ENCODE measurements at regions not wholly inside any gene's neighbourhood (a gene's known extent, or its start where the extent isn't known, plus 50 kb on each side); places are given as distances from the start of the nearest gene placed in this dataset.

GRCh38 chr2:62339413-62339812 is 143.5 kb downstream of the B3GNT2 start:
- TF ChIP-seq POLR2AphosphoS5 (IDR thresholded peaks at IDR 0.05; ENCODE audit: control insufficient read depth, insufficient read depth, low read depth, low read length) (no peak), RNF219 (CRISPR knock-in tag; IDR thresholded peaks at IDR 0.05) (no peak), SMARCA4 (IDR thresholded peaks at IDR 0.05) (no peak), EP300 (IDR thresholded peaks at IDR 0.05; ENCODE audit: low read length) (no peak)
